NCI-H2196 treated with DMSO at 0.1 percent for 48 hours (cell line): ENCODE measurements at regions not wholly inside any gene's neighbourhood (a gene's known extent, or its start where the extent isn't known, plus 50 kb on each side); places are given as distances from the start of the nearest gene placed in this dataset.

Experiments
- DNase-seq: peaks from one replicate; lab custom pipeline; 2025; ENCODE audit not compliant: unreplicated experiment; lab: John Stamatoyannopoulos, UW

DNA sequence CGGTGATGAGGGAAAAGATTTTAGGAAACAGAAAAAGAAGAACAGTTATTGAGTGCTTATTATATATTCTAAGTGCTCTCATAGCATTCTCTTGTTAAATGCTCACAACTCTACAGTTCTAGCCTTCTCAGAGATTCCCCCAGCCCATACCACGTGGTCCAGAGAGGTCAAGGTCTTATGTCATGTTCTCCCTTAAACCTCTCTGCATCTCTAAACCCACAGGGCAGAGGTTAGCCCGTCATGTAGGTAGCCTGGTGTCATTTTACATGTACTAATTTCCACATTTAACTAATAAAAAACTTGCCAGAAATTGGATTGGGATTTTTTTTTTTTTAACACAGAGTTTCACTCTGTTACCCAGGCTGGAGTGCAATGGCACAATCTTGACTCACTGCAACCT, 178.0 kb downstream of the CEMIP2 start:
- no peak for DNase-seq

DNA sequence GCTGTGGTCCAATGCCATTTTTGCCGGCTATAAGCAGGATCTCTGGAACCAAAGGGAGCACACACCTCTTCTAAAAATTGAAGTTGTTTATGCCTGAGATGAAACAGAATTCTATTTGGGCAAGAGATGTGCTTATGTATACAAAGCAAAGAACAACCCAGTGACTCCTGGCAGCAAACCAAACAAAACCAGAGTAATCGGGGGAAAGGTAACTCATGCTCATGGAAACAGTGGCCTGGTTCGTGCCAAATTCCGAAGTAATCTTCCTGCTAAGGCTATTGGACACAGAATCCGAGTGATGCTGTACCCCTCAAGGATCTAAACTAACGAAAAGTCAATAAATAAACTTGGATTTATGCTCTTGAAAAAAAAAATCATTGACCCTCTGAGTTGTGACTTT, 178.7 kb downstream of the CEMIP2 start:
- no peak for DNase-seq

DNA sequence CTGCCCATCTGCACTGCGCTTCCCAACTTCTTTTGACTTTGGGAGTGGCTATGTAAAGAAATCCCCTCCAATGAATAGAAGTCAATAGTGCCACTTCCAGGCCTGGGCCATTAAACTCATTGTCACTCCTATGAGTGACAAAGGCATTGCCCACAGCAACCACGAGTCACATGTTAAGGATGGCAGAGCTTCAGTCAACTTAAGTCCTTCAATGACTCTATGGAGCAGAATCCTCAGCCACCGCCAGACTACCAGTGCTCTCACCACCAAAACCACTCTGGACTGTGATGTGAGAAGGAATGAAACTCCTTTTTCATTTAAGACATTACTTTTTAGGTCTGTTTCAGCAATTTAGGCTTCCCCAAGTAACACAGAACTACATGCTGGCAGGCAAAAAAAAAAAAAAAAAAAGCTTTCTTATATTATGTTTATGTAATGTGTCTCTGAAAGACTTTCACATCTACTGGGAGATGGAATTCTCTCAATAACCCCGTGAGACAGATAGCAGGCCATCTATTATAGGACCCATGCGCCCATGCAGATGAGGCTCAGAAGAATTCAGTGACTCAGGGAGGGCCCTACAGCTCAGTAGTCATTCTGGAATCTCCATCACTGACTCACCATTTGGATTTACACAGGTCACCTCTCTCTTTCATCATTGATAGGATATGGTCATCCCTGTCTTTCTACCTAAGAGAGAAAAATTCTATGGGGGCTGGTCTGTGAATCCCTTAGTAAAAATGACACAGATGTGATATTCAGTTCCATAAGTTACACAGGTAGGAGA, 180.5 kb downstream of the CEMIP2 start:
- no peak for DNase-seq

DNA sequence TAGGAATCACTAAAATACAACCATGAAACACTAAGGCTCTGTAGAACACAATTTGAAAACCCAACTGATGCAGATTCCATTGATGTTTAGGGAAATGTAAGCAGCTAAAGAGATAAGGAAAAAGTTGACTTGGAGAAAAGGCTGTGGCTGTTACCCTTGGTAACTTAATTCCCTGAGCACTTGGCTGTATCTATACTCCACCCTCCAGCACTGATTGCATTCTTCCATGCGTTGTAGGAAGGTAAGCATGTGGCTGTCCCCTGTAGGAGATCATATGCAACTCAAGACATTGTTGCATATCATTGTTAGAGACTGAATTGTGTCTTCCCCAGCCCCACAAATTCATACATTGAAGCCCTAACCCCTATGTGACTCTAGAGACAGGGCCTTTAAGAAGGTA, 184.5 kb downstream of the CEMIP2 start:
- no peak for DNase-seq

DNA sequence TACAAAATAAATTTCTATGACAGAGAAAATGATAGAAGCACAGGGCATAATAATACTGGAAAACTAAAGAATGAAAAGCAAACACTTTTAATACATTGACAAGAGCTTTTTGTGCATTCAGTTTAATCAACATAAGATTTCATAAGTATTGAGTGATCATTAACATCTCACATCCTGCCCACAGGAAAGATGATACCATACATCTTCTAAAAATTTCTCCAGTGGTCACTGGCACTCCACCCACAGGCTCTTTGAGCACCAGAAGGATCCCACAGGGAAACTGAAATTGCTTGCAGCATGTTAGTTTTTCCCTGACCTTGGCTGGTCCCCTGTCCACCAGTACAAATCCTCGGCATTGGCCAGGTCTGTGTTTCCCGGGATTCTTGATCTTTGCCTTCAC, 186.0 kb downstream of the CEMIP2 start:
- no peak for DNase-seq

DNA sequence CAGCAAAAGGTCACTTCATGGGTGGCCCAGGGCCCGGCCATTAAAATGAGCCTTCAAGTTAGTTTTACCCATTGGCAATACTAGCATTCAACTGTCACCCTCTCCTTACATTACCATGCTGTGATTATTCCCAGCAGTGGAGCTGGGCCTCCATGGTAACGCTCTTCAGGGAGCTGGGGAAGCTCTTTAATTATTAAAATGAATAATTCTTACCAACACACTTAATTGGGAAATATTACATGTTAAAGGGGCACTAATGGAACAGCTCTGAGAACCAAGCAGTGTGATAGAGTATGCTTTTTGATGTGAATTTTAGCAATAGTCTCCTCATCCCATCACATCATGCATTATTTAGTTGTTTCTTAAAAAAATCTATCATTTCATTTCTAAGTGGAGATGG, 187.2 kb downstream of the CEMIP2 start:
- DNase-seq: no peak

DNA sequence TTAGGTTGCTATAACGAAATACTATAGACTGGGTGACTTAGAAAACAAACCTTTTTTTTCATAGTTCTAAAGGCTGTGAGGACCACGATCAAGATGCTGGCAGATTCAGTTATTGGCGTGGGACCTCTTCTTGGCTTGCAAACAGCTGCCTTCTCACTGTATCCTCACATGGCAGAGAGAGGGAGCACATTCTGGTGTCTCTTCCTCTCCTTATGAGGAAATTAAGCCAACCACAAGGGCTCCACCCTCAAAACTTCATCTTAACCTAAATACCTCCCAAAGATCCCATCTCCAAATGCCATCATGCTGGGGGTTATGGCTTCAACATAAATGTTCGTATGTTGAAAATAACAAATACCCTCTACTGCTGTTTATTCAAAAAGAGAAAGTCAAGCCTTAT, 197.1 kb downstream of the CEMIP2 start:
- no peak for DNase-seq

DNA sequence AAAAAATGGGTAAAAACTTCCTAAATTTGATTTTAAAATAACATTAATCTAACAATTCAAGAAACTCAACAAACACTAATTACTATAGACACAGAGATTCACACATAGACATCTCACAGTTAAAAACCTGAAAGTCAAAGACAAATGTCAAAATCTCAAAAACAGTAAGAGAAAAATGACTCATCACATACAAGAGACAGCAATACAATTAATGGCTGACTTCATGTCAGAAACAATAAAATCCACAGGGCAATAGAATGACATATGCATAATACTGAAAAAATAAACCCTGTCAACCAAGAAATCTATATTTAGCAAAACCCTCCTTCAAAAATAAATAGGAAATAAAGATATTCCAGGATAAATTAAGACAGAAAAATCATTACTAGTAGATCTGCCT, 200.4 kb downstream of the CEMIP2 start:
- DNase-seq: no peak

DNA sequence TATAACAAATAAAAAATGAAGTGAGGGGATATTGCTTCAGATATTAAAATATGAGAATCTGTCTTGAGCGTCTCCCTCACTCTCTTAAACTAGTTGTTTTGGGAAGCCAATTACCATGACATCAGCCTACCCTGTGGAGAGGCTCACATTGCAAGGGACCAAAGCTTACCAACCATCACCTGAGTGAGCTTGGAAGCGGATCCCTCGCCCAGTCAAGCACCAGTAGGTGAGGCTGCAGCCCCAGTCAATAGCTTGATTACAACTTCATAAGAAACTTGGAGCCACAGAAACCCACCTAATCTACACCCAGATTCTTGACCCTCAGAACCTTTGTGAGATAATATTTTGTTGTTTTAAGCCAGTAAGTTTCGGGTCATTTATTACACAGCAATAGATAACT, 206.2 kb downstream of the CEMIP2 start:
- DNase-seq: no peak

DNA sequence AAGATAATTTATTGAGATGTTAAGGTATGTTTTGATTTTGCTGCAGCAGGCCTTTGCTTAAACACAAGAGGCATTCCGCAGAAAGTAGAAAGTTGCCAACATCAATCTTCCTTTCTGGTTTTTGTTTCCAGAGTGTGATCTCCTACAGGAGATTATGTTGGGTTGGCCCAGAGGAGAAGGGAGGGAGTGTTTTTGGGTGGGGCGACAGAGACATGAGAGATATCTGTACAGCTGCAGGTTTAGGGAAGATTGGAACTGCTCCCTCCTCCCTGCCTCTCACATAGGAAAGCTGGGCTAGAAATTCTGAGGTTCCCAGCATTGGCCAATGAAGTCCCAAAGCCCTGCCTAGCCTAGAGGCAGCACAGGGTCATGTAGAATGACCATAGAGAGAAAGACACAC, 211.0 kb downstream of the CEMIP2 start:
- no peak for DNase-seq

DNA sequence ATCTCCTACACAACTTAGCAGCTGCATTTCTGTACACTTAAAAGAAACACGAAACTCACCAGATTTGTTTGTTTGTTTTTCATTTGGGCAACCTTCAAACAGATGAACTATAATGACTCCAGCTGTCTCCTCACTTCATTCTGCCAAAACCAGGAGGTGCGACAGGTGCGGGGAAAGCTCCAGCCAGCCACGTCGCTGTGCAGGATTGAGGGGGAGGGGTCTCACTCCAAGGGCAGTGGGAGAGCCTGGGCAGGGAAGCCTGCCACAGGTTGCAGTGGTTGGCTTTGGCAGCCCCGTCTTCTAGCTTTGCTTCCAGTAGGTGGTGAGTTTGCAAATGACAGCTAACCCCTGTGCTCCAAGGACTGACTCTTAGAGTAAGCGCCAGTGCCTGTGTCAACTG, 215.8 kb downstream of the CEMIP2 start:
- DNase-seq: no peak

DNA sequence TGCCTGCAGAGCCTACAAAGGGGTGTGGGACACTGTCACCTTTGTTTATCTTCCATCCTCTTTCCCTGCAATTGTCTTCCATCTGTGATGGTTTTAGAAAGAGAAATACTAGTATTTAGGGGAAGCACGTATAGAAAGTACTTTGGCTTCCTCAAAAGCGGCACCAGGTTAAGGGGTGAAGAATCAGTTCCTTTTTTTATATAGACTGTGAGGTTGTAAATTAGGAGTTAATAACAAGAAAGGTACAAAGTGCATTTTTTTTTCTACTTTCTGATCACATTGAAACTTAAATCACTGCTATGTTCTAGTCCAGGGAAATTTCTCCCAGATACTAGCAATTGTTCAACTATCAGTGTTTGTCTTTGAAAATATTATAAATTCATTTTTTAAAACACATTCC, 219.3 kb downstream of the CEMIP2 start:
- no peak for DNase-seq

DNA sequence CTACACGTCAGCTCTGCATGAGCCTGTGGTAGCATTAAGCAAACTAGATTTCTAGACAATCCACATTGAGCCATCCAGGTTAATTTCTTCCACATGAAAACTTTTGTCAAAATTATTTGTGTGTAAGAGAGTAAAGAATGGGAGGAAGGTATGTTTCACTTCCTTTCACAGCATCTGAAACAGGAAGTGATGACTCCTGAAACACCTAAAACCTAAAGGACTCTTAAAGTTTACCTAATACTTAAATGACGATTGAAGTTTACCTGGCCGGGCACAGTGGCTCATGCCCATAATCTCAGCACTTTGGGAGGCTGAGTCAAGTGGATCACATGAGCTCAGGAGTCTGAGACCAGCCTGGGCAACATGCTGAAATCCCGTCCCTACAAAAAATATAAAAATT, 223.8 kb downstream of the CEMIP2 start:
- no peak for DNase-seq

DNA sequence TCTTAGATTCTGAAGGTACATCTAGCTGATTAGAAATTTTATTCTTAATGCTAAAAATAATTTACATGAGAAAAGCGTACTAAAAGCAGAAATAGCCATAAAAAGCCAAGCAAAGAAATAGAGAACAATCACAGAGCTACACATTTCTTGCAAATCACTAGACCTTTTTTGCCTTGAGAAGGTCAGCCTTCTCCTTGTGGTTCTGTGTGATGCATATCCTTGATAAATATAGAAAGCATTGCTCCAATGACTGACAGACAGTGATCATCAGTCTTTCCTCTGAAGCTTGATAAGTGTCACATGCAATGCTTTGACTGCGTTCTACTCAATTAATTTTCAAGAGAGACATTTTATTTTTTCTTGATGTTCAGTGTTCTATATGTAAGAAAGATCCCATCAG, 226.9 kb downstream of the CEMIP2 start:
- DNase-seq: no peak

DNA sequence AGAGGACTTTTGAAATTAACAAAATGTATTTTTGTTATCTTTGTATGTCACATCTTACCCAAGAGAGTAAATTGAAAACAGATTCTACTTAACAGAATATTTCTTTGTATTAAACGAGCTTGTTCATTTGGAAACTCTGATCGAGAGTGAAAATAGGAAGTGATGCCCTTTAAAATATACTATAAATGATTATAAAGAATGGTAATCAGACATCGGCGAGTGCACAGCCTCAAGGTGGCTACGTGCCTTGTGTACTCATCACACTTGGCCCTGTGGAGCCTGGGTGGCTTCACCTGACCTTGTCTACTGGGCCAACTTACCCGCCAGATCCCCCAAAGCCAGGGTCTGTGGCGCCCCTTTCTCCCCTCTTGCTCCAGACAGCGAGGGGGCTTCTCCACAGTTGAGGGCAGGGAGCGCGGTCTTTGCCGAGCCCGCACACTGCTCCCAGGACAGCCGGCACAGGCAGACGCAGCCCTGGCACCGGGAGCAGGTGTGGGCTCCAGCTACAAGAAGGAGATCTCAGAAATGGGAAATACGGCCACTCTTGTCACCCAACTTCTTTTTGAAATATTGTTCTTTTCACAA, 243.2 kb downstream of the CEMIP2 start:
- DNase-seq: no peak

DNA sequence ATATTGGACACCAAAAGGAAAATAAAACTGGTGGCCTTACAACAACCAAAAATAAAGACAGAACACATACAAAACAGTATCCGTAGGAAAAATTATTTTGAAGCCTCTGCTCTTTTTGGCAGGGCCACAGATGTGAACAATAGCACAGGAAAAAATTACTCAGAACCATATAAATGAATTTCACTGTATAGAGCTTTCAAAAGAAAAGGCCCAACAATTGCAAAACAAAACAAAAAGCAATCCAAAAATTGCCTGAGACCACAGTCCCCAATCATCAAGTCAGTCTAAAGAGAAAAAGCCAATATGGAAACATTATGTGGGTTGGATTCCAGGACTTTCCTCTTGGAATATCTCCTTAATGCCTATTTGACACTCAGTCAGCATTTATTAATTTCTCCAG, 243.8 kb downstream of the CEMIP2 start:
- no peak for DNase-seq

DNA sequence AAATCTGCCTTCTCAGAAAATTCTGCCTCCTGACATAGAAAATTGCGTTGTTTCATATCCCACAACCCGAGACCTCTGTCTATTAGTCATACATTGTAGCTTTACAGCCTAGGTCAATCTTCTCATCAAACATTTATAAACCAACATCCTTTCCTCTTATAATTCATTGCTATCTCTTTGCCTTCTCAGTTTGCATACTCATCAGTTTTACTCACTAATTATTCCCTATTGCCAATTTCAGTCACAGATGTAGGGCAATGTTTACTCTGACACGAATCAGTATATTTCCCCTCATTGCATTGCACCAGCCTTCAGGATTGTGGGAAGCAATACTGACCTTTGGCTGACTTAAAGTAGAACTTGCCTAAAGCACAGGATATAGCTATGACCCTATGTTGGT, 247.2 kb downstream of the CEMIP2 start:
- no peak for DNase-seq

DNA sequence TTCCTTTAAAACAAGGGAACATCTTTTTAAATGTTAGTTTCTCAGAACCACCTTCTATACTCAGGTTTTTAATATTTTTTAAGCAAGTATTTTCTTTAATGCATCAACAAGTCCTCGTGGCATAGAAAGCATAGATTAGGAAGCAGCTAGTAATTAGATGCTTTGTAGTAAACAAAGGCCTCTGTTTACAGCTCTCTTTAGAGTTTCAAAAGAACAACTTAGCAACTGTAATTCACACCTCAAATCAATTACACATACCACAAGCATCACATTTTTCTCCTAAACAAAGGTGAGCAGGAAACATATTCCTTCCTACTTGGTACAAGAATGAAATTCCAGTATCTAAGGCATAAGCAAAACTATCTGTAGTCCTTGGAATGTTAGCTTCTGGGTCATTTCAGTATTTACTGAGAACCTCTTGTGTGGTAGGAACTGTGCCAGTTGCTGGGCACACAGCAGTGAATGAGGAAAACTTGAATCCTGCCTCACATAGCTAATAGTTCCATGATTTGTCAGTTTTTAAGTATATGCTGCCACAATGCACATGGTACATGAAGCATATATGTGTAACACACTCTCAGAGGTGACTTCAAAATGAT, 249.1 kb downstream of the CEMIP2 start:
- no peak for DNase-seq

DNA sequence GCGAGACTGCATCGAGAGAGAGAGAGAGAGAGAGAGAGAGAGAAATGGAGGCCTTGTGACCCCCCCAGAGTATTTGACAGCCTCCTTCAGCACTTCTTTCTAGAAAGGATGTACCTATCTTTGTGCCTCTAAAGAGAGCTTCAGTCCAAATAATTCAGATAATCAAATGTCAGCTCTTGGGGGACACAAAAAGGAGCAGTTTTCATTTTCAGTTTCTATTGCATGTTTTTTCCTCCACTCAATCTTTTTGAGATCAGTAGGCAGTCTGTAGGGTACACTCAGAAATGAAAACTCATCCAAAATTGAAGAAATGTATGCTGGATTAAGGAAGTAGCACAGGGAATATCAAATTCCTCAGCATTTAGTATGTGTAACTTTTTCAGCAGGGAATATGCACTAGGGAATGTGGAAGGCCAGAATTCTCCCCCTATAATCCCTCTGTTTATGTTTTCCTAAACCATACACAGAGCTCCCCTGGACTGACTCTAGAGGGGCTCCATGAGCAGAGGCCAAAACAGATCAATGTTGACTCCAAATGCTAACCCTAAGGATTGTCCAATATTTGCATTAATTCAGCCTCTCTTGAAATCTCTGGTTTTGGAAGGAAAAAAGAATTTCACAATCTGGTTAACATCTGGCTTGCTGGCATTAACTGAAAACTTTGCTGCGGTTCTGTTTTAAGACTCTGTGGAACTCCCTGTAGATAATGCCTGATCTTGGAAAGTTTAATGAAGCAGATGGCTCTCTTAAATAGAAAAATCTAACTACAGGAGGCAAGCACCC, 250.1 kb downstream of the CEMIP2 start:
- DNase-seq: no peak

DNA sequence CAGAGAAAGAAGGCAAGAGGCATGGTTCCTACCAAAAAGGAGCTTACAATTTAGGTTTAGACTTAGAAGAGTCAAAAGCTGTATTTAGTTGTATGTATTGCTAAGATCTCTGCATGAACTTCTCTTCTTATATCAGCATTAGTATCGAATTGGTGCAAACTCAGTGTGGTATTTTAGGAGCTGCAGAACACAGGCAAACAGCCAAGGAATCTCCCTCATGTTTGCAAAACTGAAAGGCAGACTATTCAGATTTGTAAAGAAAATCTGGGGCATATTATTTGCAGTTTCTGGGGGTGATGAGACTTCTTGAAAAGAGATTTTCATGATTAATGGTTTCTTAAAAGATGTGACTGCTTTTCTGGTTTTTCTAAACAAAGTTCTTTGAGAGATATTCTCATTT, 252.7 kb downstream of the CEMIP2 start:
- no peak for DNase-seq

DNA sequence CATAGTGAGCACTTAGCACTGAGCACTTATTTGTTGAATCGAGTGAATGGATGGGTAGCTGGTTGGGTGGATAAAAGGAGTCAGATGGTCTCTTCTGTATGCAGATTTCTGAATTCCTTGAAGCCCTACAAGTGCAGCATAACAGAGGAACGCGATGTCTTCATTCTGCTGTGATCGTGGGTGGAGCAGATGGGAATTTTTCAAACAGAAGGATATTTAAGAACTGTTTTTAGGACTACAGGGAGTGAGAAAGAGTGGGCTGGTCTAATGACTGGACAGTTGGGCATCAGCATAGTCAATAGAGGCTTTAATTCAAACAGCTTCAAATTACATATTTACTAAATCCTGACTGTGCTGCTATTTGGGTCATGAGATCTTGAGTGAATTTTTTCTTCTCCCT, 253.2 kb downstream of the CEMIP2 start:
- no peak for DNase-seq
